Glutamatergic neuron (in vitro differentiated cells): ENCODE measurements at regions not wholly inside any gene's neighbourhood (a gene's known extent, or its start where the extent isn't known, plus 50 kb on each side); places are given as distances from the start of the nearest gene placed in this dataset.
A peak's percentile ranks its signal among the peaks of the same experiment; 100 is the strongest.
"Not testable (repeated sequence)": the region's sequence is repeated elsewhere in the genome, so short reads cannot be mapped to it uniquely, and the experiment has no call there.

Experiments
- DNase-seq: peaks from one replicate; pipeline ENCODE4 v3.0.0; 2022
- H3K27ac Mint-ChIP-seq: one replicate; pipeline ENCODE4 v1.8.0; 2020; ENCODE audit warnings: mild to moderate bottlenecking, mixed read lengths, inconsistent platforms; ENCODE audit not compliant: unreplicated experiment
- H3K27me3 Mint-ChIP-seq: one replicate; pipeline ENCODE4 v1.8.0; 2020; ENCODE audit warnings: mild to moderate bottlenecking, moderate library complexity, mixed read lengths, inconsistent platforms; ENCODE audit not compliant: unreplicated experiment
- H3K36me3 Mint-ChIP-seq: one replicate; pipeline ENCODE4 v1.8.0; 2020; ENCODE audit warnings: mild to moderate bottlenecking, mixed read lengths, inconsistent platforms; ENCODE audit not compliant: unreplicated experiment
- H3K4me1 Mint-ChIP-seq: one replicate; pipeline ENCODE4 v1.8.0; 2020; ENCODE audit warnings: mild to moderate bottlenecking, low read depth, mixed read lengths, inconsistent platforms; ENCODE audit not compliant: unreplicated experiment
- H3K4me3 Mint-ChIP-seq: one replicate; pipeline ENCODE4 v1.8.0; 2020; ENCODE audit warnings: mild to moderate bottlenecking, mixed read lengths, inconsistent platforms; ENCODE audit not compliant: unreplicated experiment
- H3K9me3 Mint-ChIP-seq: one replicate; pipeline ENCODE4 v1.8.0; 2020; ENCODE audit warnings: mild to moderate bottlenecking, moderate library complexity, mixed read lengths, inconsistent platforms; ENCODE audit not compliant: unreplicated experiment
- CTCF ChIP-seq: fragments of 200-600 bp; sonication (generic); IDR thresholded peaks from one replicate; pipeline ENCODE4 v1.5.0; 2021; ENCODE audit not compliant: partially characterized antibody, unreplicated experiment

DNA sequence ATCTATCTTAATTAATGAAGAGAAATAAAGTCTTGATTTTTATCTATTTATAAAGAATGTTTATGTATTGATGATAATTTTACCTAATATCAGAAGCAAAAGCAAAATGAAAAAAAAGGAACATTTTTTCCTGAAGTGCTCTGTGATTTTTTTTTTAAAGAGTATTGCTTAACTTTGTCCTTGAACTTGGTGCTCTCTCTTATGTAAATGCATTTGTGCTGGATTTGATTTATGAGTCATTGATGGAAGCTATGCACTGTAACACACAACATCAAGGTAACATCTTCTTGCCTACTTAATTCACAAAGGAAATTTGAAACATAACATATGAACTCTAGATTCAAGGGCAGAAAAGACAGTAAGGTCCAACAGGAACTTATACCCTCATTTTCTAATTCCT, 312.9 kb upstream of the CDH19 start:
- Mint-ChIP-seq H3K27me3 (no peaks in the 10 kb centered on the region), H3K9me3 (no peaks in the 10 kb centered on the region), H3K4me1 (peaks cover 7% of the 10 kb centered on the region), H3K4me3 (no peak overlapping the region), H3K27ac (no peak overlapping the region), H3K36me3 (no peaks in the 10 kb centered on the region)
- no peak for DNase-seq
- TF ChIP-seq CTCF, result no peak

GRCh38 chr18:66900837-66901236, 296.9 kb upstream of the CDH19 start:
- Mint-ChIP-seq H3K4me1 (peaks cover 13% of the 10 kb centered on the region), H3K9me3 (peaks cover 7% of the 10 kb centered on the region), H3K27me3 (peaks cover 3% of the 10 kb centered on the region), H3K36me3 (no peaks in the 10 kb centered on the region), H3K27ac (no peak overlapping the region), H3K4me3 (no peak overlapping the region)
- TF ChIP-seq CTCF, result no peak
- DNase-seq, result no peak

- Mint-ChIP-seq H3K27me3 (peaks cover 4% of the 10 kb centered on the region), H3K27ac (peak overlapping the region; percentile 99), H3K36me3 (no peaks in the 10 kb centered on the region), H3K4me3 (peak overlapping the region; percentile 57), H3K9me3 (peaks cover 10% of the 10 kb centered on the region), H3K4me1 (peaks cover 25% of the 10 kb centered on the region)
- peak; percentile 19 for DNase-seq
- no peak for TF ChIP-seq CTCF
These were observed 291.7 kb upstream of the CDH19 start for GRCh38 chr18:66895631-66896030.

- peaks cover 10% of the 10 kb centered on the region for H3K9me3 Mint-ChIP-seq
- no peak for TF ChIP-seq CTCF
- DNase-seq, result no peak
- H3K4me1 Mint-ChIP-seq, result peaks cover 25% of the 10 kb centered on the region
- H3K27ac Mint-ChIP-seq, result peak overlapping the region; percentile 99
- H3K36me3 Mint-ChIP-seq, result no peaks in the 10 kb centered on the region
- peak overlapping the region; percentile 71 for H3K4me3 Mint-ChIP-seq
- H3K27me3 Mint-ChIP-seq, result peaks cover 4% of the 10 kb centered on the region
These were observed 291.0 kb upstream of the CDH19 start for GRCh38 chr18:66894851-66895250.

GRCh38 chr18:66892388-66892787, 288.5 kb upstream of the CDH19 start:
- H3K9me3 Mint-ChIP-seq, H3K4me3 Mint-ChIP-seq, DNase-seq, H3K27ac Mint-ChIP-seq, H3K27me3 Mint-ChIP-seq, H3K36me3 Mint-ChIP-seq: not testable (repeated sequence)
- H3K4me1 Mint-ChIP-seq, result peaks cover 20% of the 10 kb centered on the region

DNA sequence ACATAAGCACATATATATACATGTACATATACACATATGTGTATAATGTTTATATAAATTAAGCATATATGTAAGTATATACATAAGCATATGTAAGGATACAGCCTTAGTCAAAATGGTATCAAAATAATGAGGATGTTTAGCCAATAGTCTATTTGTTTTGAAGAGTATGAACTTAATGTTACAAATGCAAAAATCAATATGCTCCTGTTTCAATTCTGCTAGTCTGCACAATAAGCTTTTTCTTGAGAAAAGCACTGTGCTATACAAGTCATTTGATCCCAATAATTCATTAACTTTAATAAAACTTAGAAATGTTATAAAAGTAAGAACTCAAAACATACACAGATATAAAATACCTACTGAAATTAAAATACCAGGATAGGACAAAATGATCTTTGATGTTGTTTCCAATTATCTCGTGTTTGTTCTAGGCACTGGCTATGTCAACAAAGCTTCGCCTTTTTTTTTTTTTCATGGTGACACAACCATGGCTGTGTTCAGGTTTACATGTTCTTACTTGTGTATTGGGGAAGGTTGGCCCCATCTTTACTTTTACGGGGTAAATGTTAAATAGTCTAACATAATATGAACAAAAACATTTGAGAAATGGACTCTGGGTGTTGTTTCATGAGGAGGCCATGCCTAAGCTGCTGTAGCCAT, 271.1 kb upstream of the CDH19 start:
- Mint-ChIP-seq H3K27me3 (no peaks in the 10 kb centered on the region), H3K4me1 (peaks cover 13% of the 10 kb centered on the region), H3K9me3 (peaks cover 2% of the 10 kb centered on the region), H3K36me3 (no peaks in the 10 kb centered on the region), H3K4me3 (no peak overlapping the region), H3K27ac (no peak overlapping the region)
- TF ChIP-seq CTCF, result no peak
- no peak for DNase-seq
